GM12878 (cell line): ENCODE measurements at regions not wholly inside any gene's neighbourhood (a gene's known extent, or its start where the extent isn't known, plus 50 kb on each side); places are given as distances from the start of the nearest gene placed in this dataset.
"Not testable (repeated sequence)": the region's sequence is repeated elsewhere in the genome, so short reads cannot be mapped to it uniquely, and the experiment has no call there.

Experiments used
- CEBPB ChIP-seq, 2 experiments: fragments of 150-350 bp in 1 of 2; IDR thresholded peaks; 2 replicates each; pipeline ENCODE4 v1.6.1; 2012 to 2014; ENCODE audit warnings: low read depth in 2 of 2, low read length in 2 of 2, borderline replicate concordance in 1 of 2, inconsistent platforms in 1 of 2
- CHD2 ChIP-seq: IDR thresholded peaks from 2 replicates; pipeline ENCODE4 v1.6.1; 2011; ENCODE audit warnings: low read depth, low read length, improper control_type of control experiment, borderline replicate concordance
- HDGF ChIP-seq: fragments of 450-650 bp; IDR thresholded peaks from 2 replicates; pipeline ENCODE4 v1.6.1; 2016; ENCODE audit warnings: antibody characterized with exemption
- POLR2A ChIP-seq: IDR thresholded peaks from 2 replicates; pipeline ENCODE4 v1.6.1; 2011; ENCODE audit warnings: low read depth, mild to moderate bottlenecking, low read length
- POLR2AphosphoS5 ChIP-seq: IDR thresholded peaks from 2 replicates; pipeline ENCODE4 v1.6.1; 2011; ENCODE audit warnings: mild to moderate bottlenecking, low read length, inconsistent platforms
- RFX5 ChIP-seq: IDR thresholded peaks from 2 replicates; pipeline ENCODE4 v1.6.1; 2011; ENCODE audit warnings: low read depth, low read length, improper control_type of control experiment
- SP1 ChIP-seq: IDR thresholded peaks from one replicate; pipeline ENCODE4 v1.6.1; 2011; ENCODE audit warnings: low read depth, low read length
- SPI1 ChIP-seq: IDR thresholded peaks from 2 replicates; pipeline ENCODE4 v1.6.1; 2011; ENCODE audit warnings: low read depth, mild to moderate bottlenecking, low read length, moderate library complexity, borderline replicate concordance; ENCODE audit not compliant: insufficient read depth
- STAT1 ChIP-seq: fragments of 450-650 bp; conservative IDR thresholded peaks from 2 replicates; pipeline ENCODE4 v1.6.1; 2014; ENCODE audit warnings: antibody characterized with exemption, mild to moderate bottlenecking
- SUZ12 ChIP-seq: fragments of 200-600 bp; sonication (generic); IDR thresholded peaks from one replicate; pipeline ENCODE4 v1.6.1; 2018; ENCODE audit warnings: antibody characterized with exemption, mild to moderate bottlenecking; ENCODE audit not compliant: unreplicated experiment
- ZNF384 ChIP-seq: IDR thresholded peaks from 2 replicates; pipeline ENCODE4 v1.6.1; 2012; ENCODE audit warnings: low read depth, mild to moderate bottlenecking, low read length, improper control_type of control experiment, borderline replicate concordance
- TF ChIP-seq, protein P1 (sequence below): IDR thresholded peaks from 2 replicates; pipeline ENCODE4 v1.6.1; 2012; ENCODE audit warnings: mild to moderate bottlenecking, low read depth, low read length
- TF ChIP-seq, protein P2 (sequence below): IDR thresholded peaks from 2 replicates; pipeline ENCODE4 v1.6.1; 2011; ENCODE audit warnings: low read depth, mild to moderate bottlenecking, low read length, moderate library complexity, borderline replicate concordance; ENCODE audit errors: extremely low read depth
- TF ChIP-seq, protein P3 (sequence below), 3 experiments: IDR thresholded peaks in 2 of 3; conservative IDR thresholded peaks in 1 of 3; 2 replicates each; pipeline ENCODE4 v1.5.1; 2011; ENCODE audit warnings: low read depth in 3 of 3, low read length in 3 of 3, mild to moderate bottlenecking in 3 of 3, control low read depth in 2 of 3, moderate library complexity in 2 of 3, inconsistent platforms in 1 of 3, mixed read lengths in 1 of 3; ENCODE audit not compliant: control insufficient read depth in 2 of 3, insufficient read depth in 1 of 3; ENCODE audit errors: extremely low read depth in 1 of 3

DNA sequence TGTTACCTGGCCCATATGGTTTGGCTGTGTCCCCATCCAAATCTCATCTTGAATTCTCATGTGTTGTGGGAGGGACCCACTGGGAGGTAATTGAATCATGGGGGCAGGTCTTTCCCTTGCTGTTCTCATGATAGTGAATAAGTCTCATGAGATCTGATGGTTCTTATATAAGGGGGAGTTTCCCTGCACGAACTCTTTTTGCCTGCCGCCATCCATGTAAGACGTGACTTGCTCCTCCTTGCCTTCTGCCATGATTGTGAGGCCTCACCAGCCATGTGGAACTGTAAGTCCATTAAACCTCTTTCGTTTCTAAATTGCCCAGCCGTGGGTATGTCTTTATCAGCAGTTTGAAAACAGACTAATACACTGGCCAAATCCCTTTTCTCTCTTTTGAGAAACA is 444.4 kb downstream of the QKI start:
- TF ChIP-seq, protein P1, sequence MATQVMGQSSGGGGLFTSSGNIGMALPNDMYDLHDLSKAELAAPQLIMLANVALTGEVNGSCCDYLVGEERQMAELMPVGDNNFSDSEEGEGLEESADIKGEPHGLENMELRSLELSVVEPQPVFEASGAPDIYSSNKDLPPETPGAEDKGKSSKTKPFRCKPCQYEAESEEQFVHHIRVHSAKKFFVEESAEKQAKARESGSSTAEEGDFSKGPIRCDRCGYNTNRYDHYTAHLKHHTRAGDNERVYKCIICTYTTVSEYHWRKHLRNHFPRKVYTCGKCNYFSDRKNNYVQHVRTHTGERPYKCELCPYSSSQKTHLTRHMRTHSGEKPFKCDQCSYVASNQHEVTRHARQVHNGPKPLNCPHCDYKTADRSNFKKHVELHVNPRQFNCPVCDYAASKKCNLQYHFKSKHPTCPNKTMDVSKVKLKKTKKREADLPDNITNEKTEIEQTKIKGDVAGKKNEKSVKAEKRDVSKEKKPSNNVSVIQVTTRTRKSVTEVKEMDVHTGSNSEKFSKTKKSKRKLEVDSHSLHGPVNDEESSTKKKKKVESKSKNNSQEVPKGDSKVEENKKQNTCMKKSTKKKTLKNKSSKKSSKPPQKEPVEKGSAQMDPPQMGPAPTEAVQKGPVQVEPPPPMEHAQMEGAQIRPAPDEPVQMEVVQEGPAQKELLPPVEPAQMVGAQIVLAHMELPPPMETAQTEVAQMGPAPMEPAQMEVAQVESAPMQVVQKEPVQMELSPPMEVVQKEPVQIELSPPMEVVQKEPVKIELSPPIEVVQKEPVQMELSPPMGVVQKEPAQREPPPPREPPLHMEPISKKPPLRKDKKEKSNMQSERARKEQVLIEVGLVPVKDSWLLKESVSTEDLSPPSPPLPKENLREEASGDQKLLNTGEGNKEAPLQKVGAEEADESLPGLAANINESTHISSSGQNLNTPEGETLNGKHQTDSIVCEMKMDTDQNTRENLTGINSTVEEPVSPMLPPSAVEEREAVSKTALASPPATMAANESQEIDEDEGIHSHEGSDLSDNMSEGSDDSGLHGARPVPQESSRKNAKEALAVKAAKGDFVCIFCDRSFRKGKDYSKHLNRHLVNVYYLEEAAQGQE, result not testable (repeated sequence)
- not testable (repeated sequence) for TF ChIP-seq SPI1; CEBPB (IDR thresholded peaks at IDR 0.05; ENCODE audit: borderline replicate concordance in 1 of 2, low read depth in 2 of 2, low read length in 2 of 2); HDGF; RFX5; STAT1; SP1; POLR2A; ZNF384; POLR2AphosphoS5; CHD2; SUZ12
- TF ChIP-seq, protein P2, sequence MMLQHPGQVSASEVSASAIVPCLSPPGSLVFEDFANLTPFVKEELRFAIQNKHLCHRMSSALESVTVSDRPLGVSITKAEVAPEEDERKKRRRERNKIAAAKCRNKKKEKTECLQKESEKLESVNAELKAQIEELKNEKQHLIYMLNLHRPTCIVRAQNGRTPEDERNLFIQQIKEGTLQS, result not testable (repeated sequence)
- TF ChIP-seq, protein P3, sequence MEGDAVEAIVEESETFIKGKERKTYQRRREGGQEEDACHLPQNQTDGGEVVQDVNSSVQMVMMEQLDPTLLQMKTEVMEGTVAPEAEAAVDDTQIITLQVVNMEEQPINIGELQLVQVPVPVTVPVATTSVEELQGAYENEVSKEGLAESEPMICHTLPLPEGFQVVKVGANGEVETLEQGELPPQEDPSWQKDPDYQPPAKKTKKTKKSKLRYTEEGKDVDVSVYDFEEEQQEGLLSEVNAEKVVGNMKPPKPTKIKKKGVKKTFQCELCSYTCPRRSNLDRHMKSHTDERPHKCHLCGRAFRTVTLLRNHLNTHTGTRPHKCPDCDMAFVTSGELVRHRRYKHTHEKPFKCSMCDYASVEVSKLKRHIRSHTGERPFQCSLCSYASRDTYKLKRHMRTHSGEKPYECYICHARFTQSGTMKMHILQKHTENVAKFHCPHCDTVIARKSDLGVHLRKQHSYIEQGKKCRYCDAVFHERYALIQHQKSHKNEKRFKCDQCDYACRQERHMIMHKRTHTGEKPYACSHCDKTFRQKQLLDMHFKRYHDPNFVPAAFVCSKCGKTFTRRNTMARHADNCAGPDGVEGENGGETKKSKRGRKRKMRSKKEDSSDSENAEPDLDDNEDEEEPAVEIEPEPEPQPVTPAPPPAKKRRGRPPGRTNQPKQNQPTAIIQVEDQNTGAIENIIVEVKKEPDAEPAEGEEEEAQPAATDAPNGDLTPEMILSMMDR (IDR thresholded peaks at IDR 0.05 in 2 of 3, conservative IDR thresholded peaks at IDR 0.05 in 1 of 3; ENCODE audit: control insufficient read depth in 2 of 3, extremely low read depth in 1 of 3, insufficient read depth in 1 of 3, low read depth in 3 of 3, low read length in 3 of 3), result not testable (repeated sequence)
